ENCODE measurements at regions not wholly inside any gene's neighbourhood (a gene's known extent, or its start where the extent isn't known, plus 50 kb on each side); places are given as distances from the start of the nearest gene placed in this dataset.

GRCh38 chr6:2296781-2297180, 51.4 kb upstream of the GMDS start:
- no peak for TF ChIP-seq CTCF (IDR thresholded peaks at IDR 0.05; ENCODE audit: insufficient read depth, low read length, poor library complexity, severe bottlenecking)
- no peak for TF ChIP-seq EZH2phosphoT487 (conservative IDR thresholded peaks at IDR 0.05; ENCODE audit: low read length)

Data from SU-DHL-6 (cell line).